Osteocyte (in vitro differentiated cells): ENCODE measurements at regions not wholly inside any gene's neighbourhood (a gene's known extent, or its start where the extent isn't known, plus 50 kb on each side); places are given as distances from the start of the nearest gene placed in this dataset.
A peak's percentile ranks its signal among the peaks of the same experiment; 100 is the strongest.

ENCODE experiments used
- DNase-seq: peaks from one replicate; pipeline ENCODE4 v3.0.0; 2021; ENCODE audit warnings: mixed read lengths; ENCODE audit not compliant: unreplicated experiment; ENCODE audit errors: extremely low spot score
- H3K27ac Mint-ChIP-seq: one replicate; pipeline ENCODE4 v1.8.0; 2021; ENCODE audit warnings: mild to moderate bottlenecking, mixed read lengths; ENCODE audit not compliant: unreplicated experiment
- H3K27me3 Mint-ChIP-seq: one replicate; pipeline ENCODE4 v1.8.0; 2021; ENCODE audit warnings: mixed read lengths; ENCODE audit not compliant: unreplicated experiment
- H3K36me3 Mint-ChIP-seq: one replicate; pipeline ENCODE4 v1.8.0; 2021; ENCODE audit warnings: mixed read lengths; ENCODE audit not compliant: unreplicated experiment
- H3K4me1 Mint-ChIP-seq: one replicate; pipeline ENCODE4 v1.8.0; 2021; ENCODE audit warnings: mixed read lengths; ENCODE audit not compliant: unreplicated experiment
- H3K4me3 Mint-ChIP-seq: one replicate; pipeline ENCODE4 v1.8.0; 2021; ENCODE audit warnings: mild to moderate bottlenecking, moderate library complexity, mixed read lengths; ENCODE audit not compliant: unreplicated experiment
- H3K9me3 Mint-ChIP-seq: one replicate; pipeline ENCODE4 v1.8.0; 2021; ENCODE audit warnings: mixed read lengths; ENCODE audit not compliant: unreplicated experiment
- CTCF ChIP-seq: fragments of 200-600 bp; sonication (generic); IDR thresholded peaks from 2 replicates; pipeline ENCODE4 v1.5.0; 2021; ENCODE audit warnings: antibody characterized with exemption, mild to moderate bottlenecking, moderate library complexity

DNA sequence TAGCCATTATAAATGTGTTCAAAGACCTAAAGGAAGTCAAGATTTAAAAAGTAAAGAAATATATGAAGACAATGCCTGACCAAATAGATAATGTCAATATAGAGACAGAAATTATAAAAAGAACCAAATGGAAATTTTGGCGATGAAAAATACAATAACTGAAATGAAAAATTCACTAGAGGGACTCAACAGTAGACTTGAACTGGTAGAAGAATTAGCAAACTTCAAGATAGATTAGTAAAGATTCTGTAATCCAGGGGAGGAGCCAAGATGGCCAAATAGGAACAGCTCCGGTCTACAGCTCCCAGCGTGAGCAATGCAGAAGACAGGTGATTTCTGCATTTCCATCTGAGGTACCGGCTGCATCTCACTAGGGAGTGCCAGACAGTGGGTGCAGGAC lies 433.2 kb downstream of the HINT1 start:
- no peak for DNase-seq
- Mint-ChIP-seq H3K4me1 (peaks cover 10% of the 10 kb centered on the region), H3K36me3 (peaks cover 2% of the 10 kb centered on the region), H3K27me3 (no peaks in the 10 kb centered on the region), H3K9me3 (peaks cover 7% of the 10 kb centered on the region), H3K4me3 (no peak overlapping the region), H3K27ac (no peak overlapping the region)
- TF ChIP-seq CTCF: no peak

GRCh38 chr5:130729541-130729940 lies 435.5 kb downstream of the HINT1 start:
- Mint-ChIP-seq H3K27ac (no peak overlapping the region), H3K4me3 (no peak overlapping the region), H3K4me1 (peaks cover 15% of the 10 kb centered on the region), H3K27me3 (no peaks in the 10 kb centered on the region), H3K36me3 (peaks cover 2% of the 10 kb centered on the region), H3K9me3 (peaks cover 7% of the 10 kb centered on the region)
- DNase-seq: no peak
- no peak for TF ChIP-seq CTCF

GRCh38 chr5:130727830-130728229 lies 437.2 kb downstream of the HINT1 start:
- no peak overlapping the region for H3K4me3 Mint-ChIP-seq
- no peak for DNase-seq
- H3K27me3 Mint-ChIP-seq: no peaks in the 10 kb centered on the region
- no peak for TF ChIP-seq CTCF
- H3K9me3 Mint-ChIP-seq: peaks cover 7% of the 10 kb centered on the region
- no peak overlapping the region for H3K27ac Mint-ChIP-seq
- peaks cover 15% of the 10 kb centered on the region for H3K4me1 Mint-ChIP-seq
- peaks cover 2% of the 10 kb centered on the region for H3K36me3 Mint-ChIP-seq

GRCh38 chr5:130724658-130725057 lies 440.4 kb downstream of the HINT1 start:
- Mint-ChIP-seq H3K9me3 (no peaks in the 10 kb centered on the region), H3K4me3 (no peak overlapping the region), H3K27me3 (no peaks in the 10 kb centered on the region), H3K36me3 (no peaks in the 10 kb centered on the region), H3K4me1 (peaks cover 5% of the 10 kb centered on the region), H3K27ac (no peak overlapping the region)
- no peak for DNase-seq
- TF ChIP-seq CTCF: no peak

DNA sequence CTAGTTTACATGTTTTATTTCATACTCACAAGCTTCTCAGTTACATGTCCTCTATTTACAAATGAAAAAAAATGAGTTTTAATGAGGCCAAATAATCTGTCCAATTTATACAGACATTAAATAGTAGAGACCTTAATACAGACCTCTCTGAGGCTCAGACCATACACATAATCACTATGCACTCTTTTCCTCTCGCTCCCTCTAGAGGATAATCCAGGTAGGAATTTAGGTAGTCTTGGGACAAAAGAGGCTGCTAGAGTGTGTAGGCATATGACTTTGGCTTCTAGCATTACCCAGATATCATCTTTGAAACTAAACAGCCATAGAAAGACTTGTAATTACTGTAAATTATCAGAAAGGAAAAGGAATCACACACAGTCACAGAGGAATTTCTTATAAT lies 444.7 kb downstream of the HINT1 start:
- H3K27ac Mint-ChIP-seq: no peak overlapping the region
- H3K4me3 Mint-ChIP-seq: no peak overlapping the region
- no peaks in the 10 kb centered on the region for H3K27me3 Mint-ChIP-seq
- H3K36me3 Mint-ChIP-seq: no peaks in the 10 kb centered on the region
- peak; percentile 79 for TF ChIP-seq CTCF
- peaks cover 5% of the 10 kb centered on the region for H3K4me1 Mint-ChIP-seq
- peaks cover 7% of the 10 kb centered on the region for H3K9me3 Mint-ChIP-seq
- no peak for DNase-seq
